GM18507 (cell line): ENCODE measurements at regions not wholly inside any gene's neighbourhood (a gene's known extent, or its start where the extent isn't known, plus 50 kb on each side); places are given as distances from the start of the nearest gene placed in this dataset.
"Not testable (repeated sequence)": the region's sequence is repeated elsewhere in the genome, so short reads cannot be mapped to it uniquely, and the experiment has no call there.

Experiments
- DNase-seq: peaks from one replicate; pipeline ENCODE4 v3.0.0; 2011; ENCODE audit warnings: low read depth; ENCODE audit not compliant: insufficient read length; ENCODE audit errors: extremely low spot score
- FAIRE-seq: peaks from 2 replicates; lab custom pipeline; 2011; peaks lifted over from hg19 to GRCh38; lab: Jason Lieb, UNC

GRCh38 chr17:33895491-33895890, 359.6 kb upstream of the CCL2 start:
- no peak for FAIRE-seq
- DNase-seq = no peak

- FAIRE-seq (no peak), DNase-seq (no peak)
Observed at GRCh38 chr17:33896263-33896662, 358.8 kb upstream of the CCL2 start.

DNA sequence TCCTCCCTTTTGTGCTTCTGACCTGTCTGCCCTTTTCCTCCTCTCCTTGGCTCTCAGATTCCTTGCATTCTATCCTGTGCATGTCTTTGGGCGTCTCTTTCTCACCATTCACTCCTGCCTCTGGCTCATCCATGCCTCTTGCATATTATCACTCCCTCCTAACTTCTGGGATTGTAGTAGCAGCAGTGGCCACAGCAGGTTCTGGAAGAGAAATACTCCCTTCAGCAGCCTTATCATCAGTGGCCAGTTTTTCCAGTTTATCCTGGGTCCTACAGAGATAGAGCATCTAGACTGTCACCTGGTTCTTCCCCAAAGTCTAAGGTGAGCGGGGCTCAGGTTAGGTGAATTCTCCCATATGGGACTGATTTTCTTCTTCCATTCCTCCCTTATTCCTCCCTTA, 354.0 kb upstream of the CCL2 start:
- no peak for DNase-seq
- FAIRE-seq = no peak

DNA sequence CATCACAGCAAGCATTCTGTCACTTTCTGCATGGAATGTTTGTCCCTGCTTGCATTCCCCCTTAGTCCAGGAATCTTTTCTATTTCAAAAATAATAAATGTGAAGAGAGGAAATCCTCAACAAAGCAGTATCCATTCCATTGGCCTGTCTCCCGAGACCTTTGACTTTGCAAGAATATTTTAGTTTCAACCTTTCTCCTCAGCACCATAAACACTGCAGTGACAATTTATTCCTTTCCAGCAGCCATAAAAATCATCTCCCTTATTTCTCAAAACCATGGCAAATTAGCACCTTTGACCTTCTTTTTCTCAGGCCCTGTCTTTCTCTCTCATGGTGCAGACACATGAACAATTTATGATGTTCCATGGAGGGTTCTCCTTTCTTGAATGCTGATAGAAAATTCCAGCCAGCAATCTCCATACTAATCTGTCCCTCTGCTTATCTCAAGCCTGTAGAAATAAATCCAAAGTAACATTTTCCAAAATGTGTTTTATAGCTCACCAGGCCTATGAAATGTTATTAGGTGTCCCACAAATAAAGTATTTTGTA, 352.1 kb upstream of the CCL2 start:
- no peak for FAIRE-seq
- no peak for DNase-seq

DNA sequence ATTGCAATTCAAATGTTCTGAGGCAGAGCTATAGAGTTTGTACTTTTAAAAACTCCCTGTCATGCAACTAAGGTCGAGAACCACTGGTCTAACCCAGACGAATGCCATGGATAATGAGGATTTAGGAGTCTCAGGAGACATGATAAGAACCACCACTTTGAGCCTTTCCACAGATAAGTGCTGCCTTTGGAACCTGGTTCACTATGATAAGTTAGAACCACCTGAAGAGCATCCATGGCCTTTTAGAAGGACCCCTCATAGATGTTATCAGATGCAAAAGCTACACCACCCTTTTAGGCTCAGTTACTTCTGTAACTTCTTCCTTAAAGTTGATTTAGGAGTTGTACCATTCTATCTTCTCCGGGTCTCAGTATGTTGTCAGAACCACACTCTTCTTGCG, 350.6 kb upstream of the CCL2 start:
- no peak for FAIRE-seq

GRCh38 chr17:33905338-33905800, 349.7 kb upstream of the CCL2 start:
- no peak for FAIRE-seq
- DNase-seq = no peak

More for the DNA sequence above, 350.6 kb upstream of the CCL2 start:
- no peak for DNase-seq

DNA sequence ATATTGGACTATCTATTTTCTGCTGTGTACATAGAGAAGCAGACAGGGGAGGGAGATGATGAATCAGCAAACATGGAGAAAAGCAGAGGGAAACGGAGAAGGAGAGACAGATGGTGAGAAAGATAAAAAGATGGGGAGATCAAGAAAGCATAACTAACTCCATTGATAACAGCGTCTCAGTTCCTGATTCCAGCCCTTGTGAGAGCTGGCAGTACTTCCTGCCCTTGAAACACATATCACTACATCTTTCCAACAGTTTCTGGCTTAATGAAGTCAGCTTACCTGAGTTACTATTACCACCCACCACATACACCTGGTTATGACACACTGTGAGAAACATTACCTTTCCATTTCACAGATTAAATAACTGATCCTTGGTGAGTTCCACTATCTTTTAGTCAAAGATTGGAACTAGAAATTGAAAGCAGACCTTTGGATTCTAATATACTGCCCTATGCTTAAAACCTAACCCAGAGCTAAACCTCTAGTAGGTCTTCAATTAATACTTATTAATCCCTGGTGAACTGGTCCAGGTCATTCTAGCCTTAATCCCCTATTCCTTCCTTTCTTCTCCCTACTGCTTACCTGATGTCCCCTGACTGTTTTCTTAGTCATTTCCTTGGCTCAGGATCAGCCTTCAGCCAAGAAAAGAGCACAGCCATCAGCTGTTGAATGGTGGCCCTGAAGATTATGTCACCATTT, 346.6 kb upstream of the CCL2 start:
- no peak for DNase-seq

GRCh38 chr17:33910200-33910857, 344.8 kb upstream of the CCL2 start:
- FAIRE-seq (no peak), DNase-seq (no peak)

More for the DNA sequence above, 346.6 kb upstream of the CCL2 start:
- FAIRE-seq = no peak

DNA sequence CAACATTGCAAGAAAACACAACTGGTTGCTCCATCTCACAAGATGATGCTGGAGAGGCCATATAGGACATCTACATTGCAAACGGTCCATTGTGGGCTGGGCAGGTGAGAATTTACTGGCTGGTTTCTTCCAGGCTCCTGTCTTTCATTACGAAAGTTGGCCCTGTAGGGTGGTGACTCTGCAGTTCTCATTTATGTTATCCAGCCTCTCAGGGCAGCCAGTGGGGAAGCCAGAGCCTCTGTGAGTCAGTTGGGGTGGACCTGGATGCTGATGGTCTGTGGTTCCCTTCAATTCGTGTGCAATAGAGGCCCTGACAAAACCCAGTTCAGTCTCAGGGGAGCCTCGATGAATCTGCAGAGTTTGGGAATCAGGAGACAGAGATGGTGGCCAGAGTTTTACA, 341.0 kb upstream of the CCL2 start:
- no peak for FAIRE-seq

DNA sequence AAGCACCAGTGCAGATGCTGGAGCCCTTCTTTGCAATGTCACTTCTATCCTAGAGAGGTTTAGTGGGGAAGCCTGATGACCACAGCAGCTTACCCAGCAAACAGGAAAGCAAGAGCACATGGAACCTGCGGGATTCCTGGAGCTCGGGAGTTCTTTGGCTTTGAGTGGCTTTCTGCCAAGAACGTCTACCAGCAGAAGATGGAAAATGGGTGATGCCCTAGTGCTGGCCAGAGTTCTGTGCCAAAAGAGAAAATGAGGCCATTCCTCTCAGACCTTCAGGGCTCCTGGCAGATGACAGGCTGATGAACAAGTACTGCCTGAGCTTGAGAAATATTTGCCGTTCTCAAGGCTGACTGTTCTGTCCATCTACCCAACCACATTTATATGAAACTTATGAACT, 332.1 kb upstream of the CCL2 start:
- no peak for FAIRE-seq

More for the DNA sequence above, 341.0 kb upstream of the CCL2 start:
- DNase-seq = no peak

GRCh38 chr17:33924104-33924503, 331.0 kb upstream of the CCL2 start:
- DNase-seq = no peak
- no peak for FAIRE-seq

More for the DNA sequence above, 332.1 kb upstream of the CCL2 start:
- no peak for DNase-seq

DNA sequence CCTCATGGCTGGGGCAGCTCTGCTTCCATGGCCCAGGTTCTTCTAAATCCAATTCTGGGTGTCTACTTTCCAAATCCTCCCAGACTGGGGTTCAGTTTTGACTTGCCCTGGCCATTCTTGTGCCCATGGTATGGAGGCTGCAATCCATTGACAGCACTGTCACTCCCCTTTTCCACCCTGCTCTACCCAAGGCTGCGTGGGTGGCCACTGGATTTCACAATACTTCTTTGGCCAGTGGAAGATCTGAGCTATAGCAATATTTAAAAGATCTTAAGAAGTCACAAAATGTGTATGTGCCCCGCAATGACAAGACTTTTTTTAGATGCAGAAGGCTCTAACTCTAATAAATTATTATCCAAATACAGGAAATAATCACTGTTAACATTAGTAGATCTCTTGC, 329.4 kb upstream of the CCL2 start:
- FAIRE-seq (no peak), DNase-seq (no peak)

- DNase-seq = no peak
- FAIRE-seq = no peak
Observed at GRCh38 chr17:33927732-33928133, 327.4 kb upstream of the CCL2 start.

GRCh38 chr17:33929181-33929724, 325.8 kb upstream of the CCL2 start:
- DNase-seq (no peak), FAIRE-seq (no peak)

DNA sequence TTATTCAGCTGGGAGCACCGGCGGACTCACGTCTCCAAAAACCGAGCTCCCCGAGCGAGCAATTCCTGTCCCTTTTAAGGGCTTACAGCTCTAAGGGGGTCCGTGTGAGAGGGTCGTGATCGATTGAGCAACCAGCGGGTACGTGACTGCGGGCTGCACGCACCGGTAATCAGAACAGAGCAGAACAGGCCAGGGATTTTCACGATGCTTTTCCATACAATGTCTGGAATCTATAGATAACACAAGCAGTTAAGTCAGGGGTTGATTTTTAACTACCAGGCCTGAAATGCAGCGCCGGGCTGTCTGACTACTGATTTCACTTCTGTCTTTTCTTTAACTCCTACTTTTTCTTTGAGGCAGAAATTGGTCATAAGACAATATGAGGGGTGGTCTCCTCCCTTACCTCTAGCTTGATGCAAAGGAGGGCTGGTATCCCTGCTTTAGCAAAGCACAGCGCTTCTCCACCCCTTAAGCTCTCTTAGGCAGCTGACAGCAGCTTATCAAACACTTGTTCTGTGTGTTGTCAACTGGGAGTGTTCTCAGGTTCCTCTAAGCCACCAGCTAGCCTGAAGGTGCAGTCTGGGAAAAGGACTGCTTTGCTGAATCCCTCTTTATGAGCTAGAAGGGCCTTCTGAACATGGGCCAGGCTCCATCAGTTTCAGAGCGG, 323.8 kb upstream of the CCL2 start:
- FAIRE-seq, DNase-seq: not testable (repeated sequence)

DNA sequence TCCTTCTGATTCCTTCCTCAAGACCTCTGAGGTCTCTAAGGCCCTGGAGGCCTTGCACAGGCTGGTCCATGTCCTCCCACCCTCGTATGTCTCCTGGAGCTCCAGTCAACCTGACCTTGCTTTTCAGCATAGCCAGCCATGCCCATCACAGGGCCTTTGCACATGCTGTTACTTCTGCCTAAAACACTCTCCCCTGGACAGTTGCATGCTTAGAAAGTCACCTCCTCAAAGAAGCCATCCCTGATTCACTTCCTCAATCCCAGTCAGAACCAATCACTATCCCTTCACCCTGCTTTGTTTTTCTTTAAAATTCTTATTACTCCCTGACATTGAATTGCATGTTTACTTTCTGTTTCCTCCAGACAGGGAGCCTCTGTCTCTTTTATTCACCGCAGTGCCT, 322.1 kb upstream of the CCL2 start:
- DNase-seq (no peak), FAIRE-seq (no peak)

GRCh38 chr17:33933576-33933975, 321.5 kb upstream of the CCL2 start:
- DNase-seq = no peak
- no peak for FAIRE-seq

- no peak for DNase-seq
- no peak for FAIRE-seq
Observed at GRCh38 chr17:33934696-33935095, 320.4 kb upstream of the CCL2 start.

- FAIRE-seq (no peak), DNase-seq (no peak)
Observed at GRCh38 chr17:33935822-33936221, 319.3 kb upstream of the CCL2 start.

GRCh38 chr17:33936764-33937163, 318.3 kb upstream of the CCL2 start:
- no peak for FAIRE-seq

More at GRCh38 chr17:33936764-33937163, 318.3 kb upstream of the CCL2 start:
- DNase-seq = no peak
